Ectodermal cell (in vitro differentiated cells): ENCODE measurements at regions not wholly inside any gene's neighbourhood (a gene's known extent, or its start where the extent isn't known, plus 50 kb on each side); places are given as distances from the start of the nearest gene placed in this dataset.
"Not testable (repeated sequence)": the region's sequence is repeated elsewhere in the genome, so short reads cannot be mapped to it uniquely, and the experiment has no call there.

Experiments used
- H3K27ac ChIP-seq: 2 replicates; pipeline ENCODE4 v1.7.0; 2013; ENCODE audit warnings: mild to moderate bottlenecking, low read depth, low read length; ENCODE audit not compliant: insufficient read depth, poor library complexity, severe bottlenecking
- H3K27me3 ChIP-seq: 2 replicates; pipeline ENCODE4 v1.7.0; 2013; ENCODE audit warnings: mild to moderate bottlenecking, low read length; ENCODE audit not compliant: insufficient read depth, control insufficient read depth, poor library complexity, severe bottlenecking
- H3K36me3 ChIP-seq: one replicate; pipeline ENCODE4 v1.7.0; 2013; ENCODE audit warnings: low read length; ENCODE audit not compliant: control insufficient read depth, insufficient read depth
- H3K4me1 ChIP-seq: one replicate; pipeline ENCODE4 v1.7.0; 2013; ENCODE audit warnings: low read length; ENCODE audit not compliant: control insufficient read depth, insufficient read depth
- H3K4me3 ChIP-seq: 2 replicates; pipeline ENCODE4 v1.7.0; 2013; ENCODE audit warnings: low read depth, low read length, control low read depth; ENCODE audit not compliant: insufficient read depth
- H3K9me3 ChIP-seq: 2 replicates; pipeline ENCODE4 v1.7.0; 2013; ENCODE audit warnings: mild to moderate bottlenecking, low read length, moderate library complexity; ENCODE audit not compliant: control insufficient read depth
- WGBS, 2 experiments: methylation state at CpG; one replicate each; pipeline ENCODE4 v1.1.7; 2013; ENCODE audit warnings: missing lambda C conversion rate in 2 of 2; 5-methylcytosine and 5-hydroxymethylcytosine counted together

DNA sequence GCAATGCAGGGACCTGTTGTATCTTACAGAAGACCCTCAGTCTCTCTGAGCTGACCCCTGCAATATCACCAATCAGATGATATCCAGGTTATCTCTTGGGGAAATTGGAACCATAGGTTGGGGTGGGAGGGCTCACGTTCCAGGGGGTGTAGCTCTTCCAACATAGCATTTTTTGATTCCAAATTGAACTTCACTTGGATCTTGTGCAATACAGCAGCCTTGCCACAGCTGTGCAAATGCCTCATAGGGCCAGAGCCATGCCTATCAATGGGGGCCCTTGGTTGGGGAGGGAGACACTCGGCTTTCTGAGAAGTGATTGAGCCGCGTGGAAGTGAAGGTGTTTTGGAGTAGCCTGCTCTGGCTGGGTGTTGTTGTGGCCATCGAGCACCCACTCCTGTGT, 117.2 kb upstream of the PITX1 start:
- Histone ChIP-seq H3K9me3 (no peaks in the 10 kb centered on the region), H3K27me3 (no peaks in the 10 kb centered on the region), H3K4me3 (no peak overlapping the region), H3K36me3 (no peaks in the 10 kb centered on the region), H3K4me1 (peaks cover 12% of the 10 kb centered on the region), H3K27ac (no peak overlapping the region)
- WGBS, 2 experiments = 92 to 93% methylated on average over 5 of the region's 5 CpGs

DNA sequence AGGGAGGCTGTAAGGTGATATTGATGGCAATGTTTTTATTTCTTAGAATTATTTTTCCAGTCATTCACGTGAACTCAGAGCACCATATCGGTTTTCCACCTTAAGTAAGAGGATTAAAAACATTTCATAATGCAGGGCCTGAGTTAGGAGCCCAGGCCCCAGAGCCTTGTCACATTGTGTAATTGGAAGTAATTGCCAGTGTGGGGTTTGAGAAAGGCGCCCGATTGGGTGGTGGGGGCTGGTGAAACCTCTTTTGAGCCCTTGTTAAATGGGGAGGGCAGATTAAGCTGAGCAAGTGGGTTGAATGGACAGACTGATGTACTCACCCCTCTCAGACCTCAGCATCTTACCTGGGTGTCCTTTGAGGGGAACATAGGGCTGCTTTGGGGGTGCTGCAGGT, 116.7 kb upstream of the PITX1 start:
- H3K27ac ChIP-seq = no peak overlapping the region
- 83 to 87% methylated on average over 4 of the region's 4 CpGs for WGBS, 2 experiments
- H3K4me1 ChIP-seq = peaks cover 12% of the 10 kb centered on the region
- H3K4me3 ChIP-seq = no peak overlapping the region
- H3K9me3 ChIP-seq = no peaks in the 10 kb centered on the region
- H3K36me3 ChIP-seq = no peaks in the 10 kb centered on the region
- no peaks in the 10 kb centered on the region for H3K27me3 ChIP-seq

DNA sequence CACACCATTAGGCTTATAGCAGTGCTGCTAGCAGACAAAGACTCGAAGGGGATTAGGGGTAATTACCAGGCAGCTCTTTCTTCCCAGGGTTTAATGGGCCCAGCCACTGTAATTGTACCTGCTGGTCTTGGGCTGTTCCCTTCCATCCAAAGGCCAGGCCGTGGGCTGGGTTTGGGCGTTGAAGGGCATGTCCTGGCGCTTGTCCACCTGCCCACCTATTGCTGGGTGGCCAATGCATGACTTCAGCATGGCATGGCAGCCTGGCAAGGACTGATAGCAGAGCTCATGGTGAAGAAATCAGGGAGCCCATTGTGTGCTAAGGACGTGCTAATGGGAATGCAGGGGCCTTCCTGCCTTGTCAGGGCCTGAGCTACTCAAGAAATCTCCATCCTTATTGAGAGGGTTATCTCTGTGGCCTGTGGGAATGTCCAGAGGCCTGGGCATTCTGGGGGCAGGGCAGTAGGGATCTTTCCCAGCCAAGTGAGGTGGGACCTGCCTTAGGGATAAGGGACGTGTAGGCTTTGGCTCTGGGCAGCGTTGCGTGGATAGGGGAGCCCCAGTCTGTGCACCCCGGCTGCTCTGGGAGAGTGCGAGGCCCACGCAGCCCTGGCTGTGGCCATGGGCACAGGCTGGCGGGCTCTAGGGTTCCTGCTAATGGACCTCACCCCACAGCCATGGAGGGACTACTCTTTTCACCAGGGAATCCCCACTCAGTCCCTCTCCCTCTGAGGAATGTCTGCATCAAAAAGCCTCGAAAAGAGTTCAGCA, 116.1 kb upstream of the PITX1 start:
- Histone ChIP-seq H3K4me3 (no peak overlapping the region), H3K36me3 (no peaks in the 10 kb centered on the region), H3K9me3 (no peaks in the 10 kb centered on the region), H3K27me3 (no peaks in the 10 kb centered on the region), H3K4me1 (peaks cover 12% of the 10 kb centered on the region), H3K27ac (no peak overlapping the region)
- 77 to 81% methylated on average over 13 of the region's 13 CpGs for WGBS, 2 experiments

DNA sequence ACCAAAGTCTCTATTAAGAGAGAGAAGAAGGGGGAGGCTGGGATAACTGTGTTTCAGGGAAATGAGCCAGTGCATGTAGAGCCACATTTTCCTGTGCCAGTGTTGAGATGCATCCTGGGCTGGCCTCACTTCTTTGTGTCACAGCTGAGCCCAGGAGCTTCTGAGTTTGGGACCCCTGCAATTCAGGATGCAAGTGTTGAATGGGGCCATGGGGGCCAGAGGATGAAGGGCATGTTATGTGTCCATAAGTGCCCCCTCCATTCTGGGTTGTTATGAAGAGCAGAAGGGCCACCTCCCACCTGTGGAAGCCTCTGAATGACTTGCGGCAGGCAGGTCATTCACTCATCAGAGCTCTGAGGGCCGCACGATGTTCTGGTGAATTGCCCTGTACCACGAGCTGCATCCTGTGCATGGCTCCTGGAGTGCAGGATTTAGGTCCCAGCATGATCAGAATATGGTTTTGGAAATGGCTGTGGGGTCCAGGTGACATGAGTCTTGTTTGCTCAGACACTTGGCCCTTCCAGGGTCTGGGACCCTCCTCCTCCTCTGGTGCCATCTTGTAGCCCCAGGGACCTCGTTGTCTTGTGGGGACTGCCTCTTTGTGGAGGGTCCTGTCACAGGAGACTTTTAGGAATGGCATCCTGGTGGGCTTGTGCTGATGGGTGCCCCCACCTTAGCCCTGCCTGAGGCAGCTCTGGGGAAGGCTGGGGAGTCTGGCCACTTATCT, 115.4 kb upstream of the PITX1 start:
- H3K9me3 ChIP-seq = no peaks in the 10 kb centered on the region
- H3K4me1 ChIP-seq = peaks cover 12% of the 10 kb centered on the region

DNA sequence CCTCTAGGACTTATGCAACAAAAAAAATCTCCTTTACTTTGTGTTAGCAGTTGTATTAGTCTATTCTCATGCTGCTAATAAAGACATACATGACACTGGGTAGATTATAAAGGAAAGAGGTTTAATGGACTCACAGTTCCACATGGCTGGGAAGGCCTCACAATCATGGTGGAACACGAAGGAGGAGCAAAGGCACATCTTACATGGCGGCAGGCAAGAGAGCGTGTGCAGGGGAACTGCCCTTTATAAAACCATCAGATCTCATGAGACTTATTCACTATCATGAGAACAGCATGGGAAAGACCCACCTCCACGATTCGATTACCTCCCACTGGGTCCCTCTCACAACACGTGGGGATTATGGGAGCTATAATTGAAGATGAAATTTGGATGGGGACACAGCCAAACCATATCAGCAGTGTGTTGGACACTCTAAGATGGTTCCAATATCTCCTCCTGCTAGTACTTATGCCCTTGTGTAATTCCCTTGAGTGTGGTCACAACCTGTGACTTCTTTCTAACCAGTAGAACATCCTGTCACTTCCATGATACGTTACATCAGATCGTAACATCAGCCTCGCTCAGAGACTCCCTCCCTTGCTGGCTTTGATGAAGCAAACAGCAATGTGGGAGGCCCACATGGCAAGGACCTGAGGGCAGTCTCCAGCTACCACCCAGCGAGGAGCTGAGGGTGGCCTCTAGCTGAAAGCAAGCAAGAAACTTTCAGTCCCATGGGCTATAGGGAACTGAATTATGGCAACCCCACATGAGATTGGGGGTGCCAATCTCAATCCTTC, 113.5 kb upstream of the PITX1 start:
- H3K4me1 ChIP-seq = peaks cover 12% of the 10 kb centered on the region
- H3K9me3 ChIP-seq = no peaks in the 10 kb centered on the region
- H3K27me3 ChIP-seq = no peaks in the 10 kb centered on the region
- H3K4me3 ChIP-seq = no peak overlapping the region
- WGBS, 2 experiments = 95 to 96% methylated on average over 10 of the region's 10 CpGs
- no peak overlapping the region for H3K27ac ChIP-seq
- no peaks in the 10 kb centered on the region for H3K36me3 ChIP-seq

More for the DNA sequence above, 115.4 kb upstream of the PITX1 start:
- no peak overlapping the region for H3K4me3 ChIP-seq
- WGBS, 2 experiments = 83 to 84% methylated on average over 5 of the region's 5 CpGs
- no peak overlapping the region for H3K27ac ChIP-seq
- H3K27me3 ChIP-seq = no peaks in the 10 kb centered on the region
- H3K36me3 ChIP-seq = no peaks in the 10 kb centered on the region

DNA sequence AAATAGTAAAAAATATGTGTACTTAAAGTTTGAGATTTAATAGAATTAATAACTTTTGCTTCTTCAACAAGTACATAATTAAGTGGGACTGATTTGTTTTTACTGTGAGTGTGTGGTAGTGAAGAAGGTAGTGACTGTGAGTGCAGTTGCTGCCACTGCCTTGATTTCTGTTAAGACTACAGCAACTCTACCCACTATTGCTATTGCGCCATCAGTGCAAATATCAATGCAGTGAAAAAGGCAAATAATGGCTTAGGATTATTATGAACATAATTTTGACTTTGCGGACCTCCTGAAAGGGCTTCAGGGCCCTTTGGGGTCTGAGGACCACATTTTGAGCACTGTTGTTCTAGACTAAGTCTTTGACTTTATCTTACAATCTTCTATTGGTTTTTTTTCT, 112.0 kb upstream of the PITX1 start:
- no peaks in the 10 kb centered on the region for H3K9me3 ChIP-seq
- no peaks in the 10 kb centered on the region for H3K36me3 ChIP-seq
- no peak overlapping the region for H3K4me3 ChIP-seq
- no peaks in the 10 kb centered on the region for H3K27me3 ChIP-seq
- H3K27ac ChIP-seq = no peak overlapping the region
- peaks cover 11% of the 10 kb centered on the region for H3K4me1 ChIP-seq
- 98 to 100% methylated on average over 1 to 2 of the region's 2 CpGs for WGBS, 2 experiments

DNA sequence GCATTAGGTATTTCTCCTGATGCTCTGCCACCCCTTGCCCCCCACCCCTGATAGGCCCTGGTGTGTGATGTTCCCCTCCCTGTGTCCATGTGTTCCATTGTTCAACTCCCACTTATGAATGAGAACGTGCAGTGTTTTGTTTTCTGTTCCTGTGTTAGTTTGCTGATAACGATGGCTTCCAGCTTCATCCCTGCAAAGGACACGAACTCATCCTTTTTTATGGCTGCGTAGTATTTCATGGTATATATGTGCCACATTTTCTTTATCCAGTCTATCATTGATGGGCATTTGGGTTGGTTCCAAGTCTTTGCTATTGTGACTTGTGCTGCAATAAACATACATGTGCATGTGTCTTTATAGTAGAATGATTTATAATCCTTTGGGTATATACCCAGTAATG, 109.7 kb upstream of the PITX1 start:
- H3K36me3 ChIP-seq, H3K4me1 ChIP-seq, H3K4me3 ChIP-seq, H3K27me3 ChIP-seq, H3K9me3 ChIP-seq, H3K27ac ChIP-seq: not testable (repeated sequence)
- WGBS, 2 experiments = 78 to 91% methylated on average over 4 of the region's 4 CpGs

DNA sequence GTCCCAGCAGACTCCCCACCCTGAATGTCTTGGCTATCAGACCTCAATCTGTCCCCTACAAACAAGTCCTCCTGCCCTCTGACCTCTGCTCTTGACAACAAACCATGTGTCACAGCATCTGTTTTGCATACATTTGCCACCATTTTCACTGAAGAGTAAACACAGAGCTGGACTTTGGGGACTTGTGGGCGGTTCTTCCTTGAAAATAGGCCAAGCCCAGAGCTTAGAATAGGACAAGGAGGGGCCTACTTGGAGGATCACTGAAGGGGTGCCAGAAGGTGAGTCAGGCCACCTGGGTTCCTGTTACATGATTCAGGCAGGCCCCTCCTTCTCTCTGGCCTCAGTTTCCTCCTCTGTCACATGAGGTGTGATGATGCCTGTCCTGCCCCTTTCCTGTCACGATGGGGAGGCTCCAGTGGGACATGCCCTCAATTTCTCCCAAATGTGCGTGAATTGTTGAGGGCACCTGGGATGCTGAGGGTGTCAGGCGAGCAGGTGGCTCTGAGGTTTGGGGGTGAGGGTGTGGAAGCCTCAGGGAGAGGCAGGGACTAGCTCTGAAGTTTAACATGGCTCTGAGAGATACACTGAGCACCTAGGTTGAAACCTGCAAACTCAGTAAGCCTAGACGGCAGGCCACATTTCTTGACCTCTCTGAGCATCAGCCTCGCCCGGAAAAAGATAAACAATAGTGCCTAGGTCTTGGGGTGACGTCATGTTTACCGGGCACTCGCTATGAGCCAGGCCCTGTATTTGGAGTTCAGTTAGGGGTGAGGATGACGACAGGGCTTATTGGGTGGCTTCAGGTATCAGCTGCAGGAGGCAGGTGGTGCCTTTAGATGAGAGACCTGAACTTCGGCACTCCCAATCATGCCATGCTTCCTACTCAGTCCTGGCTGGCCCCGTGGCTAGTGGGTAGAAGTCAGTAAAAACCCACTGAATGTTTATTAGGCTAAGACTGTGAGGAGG, 107.6 kb upstream of the PITX1 start:
- H3K27ac ChIP-seq = no peak overlapping the region
- no peaks in the 10 kb centered on the region for H3K4me1 ChIP-seq
- H3K4me3 ChIP-seq = no peak overlapping the region
- 91 to 94% methylated on average over 13 of the region's 13 CpGs for WGBS, 2 experiments
- H3K36me3 ChIP-seq = no peaks in the 10 kb centered on the region
- no peaks in the 10 kb centered on the region for H3K27me3 ChIP-seq
- no peaks in the 10 kb centered on the region for H3K9me3 ChIP-seq

DNA sequence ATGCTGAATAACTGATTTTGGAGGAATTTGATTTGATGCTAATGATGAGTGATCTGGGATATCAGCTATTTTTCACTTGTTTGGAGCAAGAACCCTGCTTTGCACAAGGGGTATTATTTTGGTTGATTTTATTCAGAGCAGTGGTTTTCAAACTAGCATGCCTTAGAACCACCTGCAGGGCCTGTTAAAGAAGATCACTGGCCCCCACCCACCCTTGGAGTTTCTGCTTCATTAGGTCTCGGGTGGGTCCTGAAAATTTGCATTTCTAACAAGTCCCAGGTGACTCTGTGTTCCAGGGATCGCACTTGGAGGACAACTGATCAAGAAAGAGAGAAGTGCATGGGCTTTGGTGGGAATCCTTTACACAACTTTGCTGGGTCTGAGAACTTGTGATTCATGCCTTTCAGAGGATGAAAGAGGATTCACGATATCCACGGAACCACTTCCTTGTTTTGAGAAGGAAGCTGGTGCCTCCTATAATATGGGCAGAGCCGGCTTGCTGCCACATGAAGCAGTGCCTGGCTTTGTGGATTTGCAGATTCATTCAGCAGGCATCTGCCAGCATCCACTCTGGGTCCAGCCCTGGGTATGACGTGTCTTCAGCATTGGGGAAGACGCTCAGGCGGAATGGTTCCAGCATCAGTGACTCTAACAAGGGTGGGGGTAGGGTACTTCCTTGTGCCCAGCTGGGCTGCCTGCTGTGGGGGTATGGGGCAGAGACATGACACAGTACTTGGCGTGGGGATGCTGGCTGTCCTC, 106.6 kb upstream of the PITX1 start:
- no peaks in the 10 kb centered on the region for H3K9me3 ChIP-seq
- H3K36me3 ChIP-seq = no peaks in the 10 kb centered on the region
- no peaks in the 10 kb centered on the region for H3K4me1 ChIP-seq
- no peaks in the 10 kb centered on the region for H3K27me3 ChIP-seq
- 86 to 89% methylated on average over 9 of the region's 9 CpGs for whole genome bisulfite sequencing, 2 experiments
- no peak overlapping the region for H3K4me3 ChIP-seq
- no peak overlapping the region for H3K27ac ChIP-seq
